Tibial nerve (tissue), 4 donors: ENCODE measurements at regions not wholly inside any gene's neighbourhood (a gene's known extent, or its start where the extent isn't known, plus 50 kb on each side); places are given as distances from the start of the nearest gene placed in this dataset.

ENCODE experiments used
- EP300 ChIP-seq, 2 donors: sonication (generic); formaldehyde crosslinking; IDR thresholded peaks; one replicate each; pipeline ENCODE4 v1.6.1; 2017; ENCODE audit warnings: antibody characterized with exemption in 2 of 2, mild to moderate bottlenecking in 1 of 2
- POLR2A ChIP-seq, 2 donors: fragments of 450-650 bp; IDR thresholded peaks; one replicate each; pipeline ENCODE4 v1.6.1; 2017; ENCODE audit warnings: antibody characterized with exemption in 2 of 2, mild to moderate bottlenecking in 2 of 2, moderate library complexity in 2 of 2
- TF ChIP-seq, protein P1 (sequence below), 5 experiments: fragments of 200-600 bp in 3 of 5; fragments of 450-650 bp in 2 of 5; sonication (generic) in 3 of 5; IDR thresholded peaks; one replicate each; pipeline ENCODE4 v1.5.1; 2016 to 2019; ENCODE audit warnings: antibody characterized with exemption in 5 of 5, mild to moderate bottlenecking in 3 of 5, moderate library complexity in 2 of 5

DNA sequence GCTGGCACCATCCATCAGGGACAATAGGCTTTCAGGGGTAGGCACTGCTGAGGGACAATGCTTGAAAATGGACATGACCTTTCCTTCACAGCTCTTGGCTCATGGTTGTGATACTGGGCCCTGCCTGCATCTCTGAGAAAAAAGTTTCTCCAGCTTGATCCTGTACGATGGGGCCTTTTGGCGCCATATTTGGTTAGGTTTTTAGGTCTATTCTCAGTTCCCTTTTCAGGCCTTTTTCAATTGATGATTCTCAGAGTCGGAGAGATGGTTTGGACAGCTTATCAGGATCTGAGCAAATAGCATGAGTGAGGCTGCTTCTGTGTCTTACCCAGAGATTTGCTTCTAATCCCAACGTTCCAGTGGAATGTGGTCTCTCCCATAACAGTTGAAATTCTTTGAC, 141.6 kb downstream of the ZNF518B start:
- TF ChIP-seq, protein P1, sequence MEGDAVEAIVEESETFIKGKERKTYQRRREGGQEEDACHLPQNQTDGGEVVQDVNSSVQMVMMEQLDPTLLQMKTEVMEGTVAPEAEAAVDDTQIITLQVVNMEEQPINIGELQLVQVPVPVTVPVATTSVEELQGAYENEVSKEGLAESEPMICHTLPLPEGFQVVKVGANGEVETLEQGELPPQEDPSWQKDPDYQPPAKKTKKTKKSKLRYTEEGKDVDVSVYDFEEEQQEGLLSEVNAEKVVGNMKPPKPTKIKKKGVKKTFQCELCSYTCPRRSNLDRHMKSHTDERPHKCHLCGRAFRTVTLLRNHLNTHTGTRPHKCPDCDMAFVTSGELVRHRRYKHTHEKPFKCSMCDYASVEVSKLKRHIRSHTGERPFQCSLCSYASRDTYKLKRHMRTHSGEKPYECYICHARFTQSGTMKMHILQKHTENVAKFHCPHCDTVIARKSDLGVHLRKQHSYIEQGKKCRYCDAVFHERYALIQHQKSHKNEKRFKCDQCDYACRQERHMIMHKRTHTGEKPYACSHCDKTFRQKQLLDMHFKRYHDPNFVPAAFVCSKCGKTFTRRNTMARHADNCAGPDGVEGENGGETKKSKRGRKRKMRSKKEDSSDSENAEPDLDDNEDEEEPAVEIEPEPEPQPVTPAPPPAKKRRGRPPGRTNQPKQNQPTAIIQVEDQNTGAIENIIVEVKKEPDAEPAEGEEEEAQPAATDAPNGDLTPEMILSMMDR (IDR thresholded peaks at IDR 0.05): no peak
- TF ChIP-seq POLR2A (IDR thresholded peaks at IDR 0.05): no peak
- no peak for TF ChIP-seq EP300 (IDR thresholded peaks at IDR 0.05)
